ENCODE measurements at regions not wholly inside any gene's neighbourhood (a gene's known extent, or its start where the extent isn't known, plus 50 kb on each side); places are given as distances from the start of the nearest gene placed in this dataset.
A peak's percentile ranks its signal among the peaks of the same experiment; 100 is the strongest.

DNA sequence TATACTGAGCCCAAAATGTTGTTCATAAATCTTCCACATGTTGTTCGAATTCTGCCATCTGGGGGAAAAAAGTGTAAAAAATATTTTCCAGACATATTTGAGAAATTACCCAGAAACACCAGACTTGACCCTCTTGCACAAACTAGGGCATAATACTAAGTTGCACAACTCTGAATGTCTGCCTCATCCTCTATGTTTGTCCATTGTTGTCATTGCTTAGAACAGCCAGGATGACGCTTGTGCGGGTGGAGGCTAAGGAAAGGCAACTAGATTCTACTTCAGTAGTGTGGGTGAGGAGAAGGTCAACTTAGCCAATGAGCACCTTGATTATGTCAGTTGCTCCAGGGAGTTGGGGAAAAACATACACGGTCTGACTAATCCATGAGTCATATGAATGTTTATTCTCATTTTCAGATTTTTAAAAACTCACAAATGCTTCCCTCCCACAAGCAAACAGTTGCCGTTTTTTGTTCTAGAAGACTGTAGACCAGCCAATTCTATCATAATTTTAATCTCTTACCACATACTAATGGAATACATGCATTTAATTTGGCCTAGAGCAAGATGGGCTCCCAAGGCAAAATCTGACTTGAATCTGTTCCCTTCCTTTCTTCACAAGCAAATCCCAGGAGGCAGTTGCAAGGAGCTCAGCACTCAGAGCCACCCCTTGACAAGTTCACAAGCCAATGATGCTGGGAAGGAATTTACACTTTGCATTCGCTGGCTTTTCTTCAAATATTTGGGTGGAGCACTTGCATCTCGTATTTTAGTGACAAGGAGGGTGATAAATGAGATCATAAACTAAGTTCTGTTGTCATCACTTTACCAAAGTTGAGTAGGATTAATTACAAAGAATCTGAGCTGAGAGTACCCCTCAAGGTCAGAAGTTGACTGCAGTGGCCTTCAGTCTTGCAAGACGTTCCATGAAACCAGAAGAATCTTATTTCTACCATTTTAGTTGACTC lies 163.2 kb upstream of the TWIST2 start:
- TF ChIP-seq, protein P1, sequence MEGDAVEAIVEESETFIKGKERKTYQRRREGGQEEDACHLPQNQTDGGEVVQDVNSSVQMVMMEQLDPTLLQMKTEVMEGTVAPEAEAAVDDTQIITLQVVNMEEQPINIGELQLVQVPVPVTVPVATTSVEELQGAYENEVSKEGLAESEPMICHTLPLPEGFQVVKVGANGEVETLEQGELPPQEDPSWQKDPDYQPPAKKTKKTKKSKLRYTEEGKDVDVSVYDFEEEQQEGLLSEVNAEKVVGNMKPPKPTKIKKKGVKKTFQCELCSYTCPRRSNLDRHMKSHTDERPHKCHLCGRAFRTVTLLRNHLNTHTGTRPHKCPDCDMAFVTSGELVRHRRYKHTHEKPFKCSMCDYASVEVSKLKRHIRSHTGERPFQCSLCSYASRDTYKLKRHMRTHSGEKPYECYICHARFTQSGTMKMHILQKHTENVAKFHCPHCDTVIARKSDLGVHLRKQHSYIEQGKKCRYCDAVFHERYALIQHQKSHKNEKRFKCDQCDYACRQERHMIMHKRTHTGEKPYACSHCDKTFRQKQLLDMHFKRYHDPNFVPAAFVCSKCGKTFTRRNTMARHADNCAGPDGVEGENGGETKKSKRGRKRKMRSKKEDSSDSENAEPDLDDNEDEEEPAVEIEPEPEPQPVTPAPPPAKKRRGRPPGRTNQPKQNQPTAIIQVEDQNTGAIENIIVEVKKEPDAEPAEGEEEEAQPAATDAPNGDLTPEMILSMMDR (IDR thresholded peaks at IDR 0.05), result no peak
- DNase-seq, result peak; percentile 74 to 88
- Histone ChIP-seq H3K4me3 (no peak overlapping the region), H3K9me3 (no peaks in the 10 kb centered on the region), H3K36me3 (no peaks in the 10 kb centered on the region), H3K27me3 (no peaks in the 10 kb centered on the region), H3K4me1 (peaks cover 0 to 20% (median 11%) of the 10 kb centered on the region in 4 donors), H3K27ac (peak overlapping the region; percentile 59 to 61)
- intact Hi-C loops (cut with DNase I; ENCODE audit: low total_unique reads), result no loop called here

DNA sequence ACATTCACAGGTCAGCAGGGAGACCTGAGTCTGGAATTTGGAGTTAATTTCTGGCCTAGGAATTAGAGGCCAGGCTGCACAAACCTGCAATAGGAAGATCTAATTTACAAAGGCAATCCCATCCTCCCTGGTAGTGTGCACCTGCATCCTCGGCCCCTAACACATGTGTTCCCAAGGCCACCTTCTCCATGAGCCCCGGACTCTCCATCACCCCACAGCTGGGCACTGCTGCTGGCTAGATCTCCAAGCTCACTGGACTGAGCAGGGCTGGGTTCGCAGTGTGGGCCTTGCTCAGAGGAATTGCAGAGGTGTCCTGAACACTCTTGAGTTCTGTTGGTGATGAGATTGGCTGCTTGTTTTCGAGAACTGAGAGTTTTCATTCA lies 162.6 kb upstream of the TWIST2 start:
- peak in 1 of 2 donors; percentile 44 for DNase-seq
- H3K4me3 ChIP-seq, result no peak overlapping the region
- H3K27ac ChIP-seq, result peak overlapping the region; percentile 59 to 61
- no peaks in the 10 kb centered on the region for H3K36me3 ChIP-seq
- no peaks in the 10 kb centered on the region for H3K9me3 ChIP-seq
- TF ChIP-seq, protein P1 (IDR thresholded peaks at IDR 0.05), result no peak
- H3K27me3 ChIP-seq, result no peaks in the 10 kb centered on the region
- peaks cover 0 to 20% (median 11%) of the 10 kb centered on the region in 4 donors for H3K4me1 ChIP-seq
- intact Hi-C loops (cut with DNase I; ENCODE audit: low total_unique reads), result no loop called here

DNA sequence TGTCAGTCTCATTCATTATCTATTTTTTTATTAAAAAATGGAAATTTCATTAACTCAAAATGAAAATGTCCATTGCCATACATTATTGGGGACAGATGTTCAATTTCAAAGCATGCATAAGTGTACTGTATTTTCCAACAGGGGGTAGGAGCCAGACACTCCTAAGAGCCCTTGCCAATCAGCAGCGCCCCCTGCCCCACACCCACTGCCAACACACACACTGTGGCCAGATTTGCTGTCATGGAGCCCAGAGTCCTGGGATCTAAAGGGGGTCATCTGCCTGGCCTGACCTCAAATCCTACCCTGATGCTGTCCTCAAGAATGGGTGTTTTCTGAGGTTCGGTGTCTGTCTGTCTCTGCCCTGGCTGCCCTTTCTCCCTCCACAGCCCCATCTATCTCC lies 162.2 kb upstream of the TWIST2 start:
- H3K27ac ChIP-seq, result peak overlapping the region in 1 of 2 donors; percentile 61
- intact Hi-C loops (cut with DNase I; ENCODE audit: low total_unique reads), result no loop called here
- no peaks in the 10 kb centered on the region for H3K27me3 ChIP-seq
- DNase-seq, result no peak
- H3K4me1 ChIP-seq, result peaks cover 0 to 20% (median 11%) of the 10 kb centered on the region in 4 donors
- TF ChIP-seq, protein P1 (IDR thresholded peaks at IDR 0.05), result no peak
- no peaks in the 10 kb centered on the region for H3K9me3 ChIP-seq
- H3K36me3 ChIP-seq, result no peaks in the 10 kb centered on the region
- no peak overlapping the region for H3K4me3 ChIP-seq

DNA sequence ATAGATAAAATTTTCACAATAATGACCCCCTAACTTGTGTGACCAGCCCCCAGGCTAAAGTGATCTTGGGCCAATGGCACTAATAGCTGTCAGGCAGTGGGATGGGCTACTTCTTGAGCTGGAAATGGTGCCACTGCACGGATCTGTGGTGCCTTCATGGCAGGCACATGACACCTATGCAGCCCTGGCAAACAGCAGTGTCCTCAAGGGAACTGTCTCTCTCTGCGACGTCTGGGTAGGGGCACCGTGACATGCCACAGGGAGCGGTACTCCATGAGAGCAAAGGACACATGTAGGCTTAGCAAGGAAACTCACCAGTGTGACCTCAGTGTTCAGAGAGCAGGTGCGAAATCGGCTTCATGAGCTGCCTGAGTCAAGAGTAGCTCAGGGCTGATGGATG lies 161.7 kb upstream of the TWIST2 start:
- Histone ChIP-seq H3K36me3 (no peaks in the 10 kb centered on the region), H3K9me3 (no peaks in the 10 kb centered on the region), H3K4me3 (no peak overlapping the region), H3K27me3 (no peaks in the 10 kb centered on the region), H3K4me1 (peaks cover 0 to 20% (median 11%) of the 10 kb centered on the region in 4 donors), H3K27ac (no peak overlapping the region)
- no peak for DNase-seq
- TF ChIP-seq, protein P1 (IDR thresholded peaks at IDR 0.05), result no peak
- intact Hi-C loops (cut with DNase I; ENCODE audit: low total_unique reads), result no loop called here

DNA sequence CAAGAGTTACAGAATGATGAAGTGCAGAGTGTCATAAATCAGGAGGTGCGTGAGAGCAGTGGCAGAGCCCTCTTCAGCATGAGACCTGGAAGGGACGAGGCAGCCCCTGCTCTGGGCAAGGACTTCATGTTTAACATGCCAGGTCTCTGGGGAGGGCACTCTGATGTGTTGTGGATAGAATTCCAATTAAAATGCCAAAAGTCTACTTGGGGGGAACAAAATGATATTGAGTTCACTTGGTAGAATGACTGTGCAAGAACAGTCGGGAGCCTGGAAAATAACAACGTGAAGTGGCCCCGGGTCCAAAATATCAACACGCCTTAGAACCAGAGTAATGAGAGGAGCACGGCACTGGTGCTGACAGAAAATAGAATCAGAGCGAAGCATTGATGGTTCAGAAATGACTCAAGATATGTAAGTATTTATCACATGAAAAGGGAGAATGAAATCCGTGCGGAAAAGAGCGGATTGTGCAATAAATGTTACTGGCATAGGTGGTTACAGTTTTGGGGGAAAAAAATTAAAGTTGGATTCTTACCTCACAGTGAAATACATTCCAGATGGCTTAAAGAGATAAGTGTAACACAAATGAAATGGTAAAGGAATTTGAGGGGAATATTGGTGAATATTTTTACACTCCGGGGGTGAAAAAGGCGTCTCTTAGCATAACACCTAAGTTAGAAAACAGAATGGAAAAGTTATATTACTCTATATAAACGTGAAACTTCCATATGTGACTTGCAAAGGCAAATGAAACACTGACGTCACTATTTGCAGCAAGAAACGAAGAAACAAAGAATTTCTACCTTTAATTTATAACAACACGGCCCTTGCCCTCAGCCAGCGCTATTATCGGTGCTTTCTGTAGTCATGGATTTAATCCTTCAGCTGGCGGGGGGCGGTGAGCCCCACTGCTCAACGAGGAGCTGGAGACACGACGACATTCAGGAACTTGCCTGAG lies 159.4 kb upstream of the TWIST2 start:
- Histone ChIP-seq H3K9me3 (no peaks in the 10 kb centered on the region), H3K4me3 (no peak overlapping the region), H3K27ac (no peak overlapping the region), H3K27me3 (peaks cover 0 to 3% of the 10 kb centered on the region in 2 donors), H3K4me1 (peaks cover 0 to 20% (median 11%) of the 10 kb centered on the region in 4 donors), H3K36me3 (no peaks in the 10 kb centered on the region)
- peak in 1 of 2 donors; percentile 48 for DNase-seq
- intact Hi-C loops (cut with DNase I; ENCODE audit: low total_unique reads), result no loop called here
- TF ChIP-seq, protein P1 (IDR thresholded peaks at IDR 0.05), result no peak
